GM21825 (cell line): ENCODE measurements at regions not wholly inside any gene's neighbourhood (a gene's known extent, or its start where the extent isn't known, plus 50 kb on each side); places are given as distances from the start of the nearest gene placed in this dataset.
"Not testable (repeated sequence)": the region's sequence is repeated elsewhere in the genome, so short reads cannot be mapped to it uniquely, and the experiment has no call there.

ENCODE experiments used
- ATAC-seq: cut with Tn5 transposase; IDR thresholded peaks from one replicate; pipeline ENCODE4 v1.9.1; 2021; ENCODE audit warnings: mild to moderate bottlenecking, moderate library complexity; ENCODE audit not compliant: unreplicated experiment

DNA sequence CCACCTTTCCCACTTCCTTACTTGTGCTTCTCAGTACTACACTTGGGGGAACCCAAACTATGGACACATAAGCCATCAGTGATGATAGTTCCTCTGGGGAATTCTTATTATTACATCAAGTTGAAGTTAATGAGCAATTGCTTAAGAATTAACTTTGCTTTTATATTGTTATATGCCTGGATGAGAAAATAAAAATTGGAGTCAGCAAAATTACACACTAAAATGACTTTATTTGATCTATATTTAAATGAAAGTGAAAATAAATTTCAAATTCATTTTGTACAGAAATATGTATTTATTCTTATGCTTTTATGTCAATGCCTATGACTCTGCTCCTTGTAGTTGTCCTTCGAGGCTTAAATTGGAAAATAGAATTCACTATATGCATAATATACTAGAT, 149.4 kb upstream of the KCND2 start:
- no peak for ATAC-seq

DNA sequence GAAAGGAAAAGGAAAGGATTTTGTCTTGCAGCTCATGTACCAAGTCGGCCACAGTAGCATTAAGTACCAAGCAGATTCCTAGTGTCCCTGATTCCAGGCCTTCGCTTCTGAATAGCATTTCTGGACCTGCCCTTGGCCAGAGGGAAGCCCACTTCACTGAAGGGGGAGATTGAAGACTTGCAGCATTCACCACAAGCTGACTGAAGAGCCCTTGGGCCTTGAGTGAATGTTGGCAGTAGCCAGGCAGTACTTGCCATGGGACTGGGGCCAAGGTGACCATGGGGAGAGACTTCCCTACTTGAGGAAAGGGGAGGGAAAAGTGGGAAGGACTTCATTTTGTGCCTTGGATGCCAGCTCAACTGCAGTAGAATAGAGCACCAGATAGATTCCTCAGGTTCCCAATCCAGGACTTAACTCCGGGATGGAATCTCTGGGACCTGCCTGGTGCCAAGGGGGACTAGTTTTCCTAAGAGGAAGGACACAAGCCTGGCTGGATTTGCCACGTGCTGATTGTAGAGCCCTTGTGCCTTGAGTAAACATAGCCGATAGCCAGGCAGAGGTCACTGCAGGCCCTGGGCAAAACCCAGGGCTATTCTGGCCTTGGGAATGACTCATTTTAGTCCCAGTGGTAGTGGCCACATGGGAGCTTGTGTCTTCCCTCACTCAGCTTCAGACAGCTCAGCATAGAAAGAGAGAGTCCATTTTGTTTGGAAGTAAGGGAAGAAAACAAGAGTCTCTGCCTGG, 141.7 kb upstream of the KCND2 start:
- ATAC-seq = no peak

DNA sequence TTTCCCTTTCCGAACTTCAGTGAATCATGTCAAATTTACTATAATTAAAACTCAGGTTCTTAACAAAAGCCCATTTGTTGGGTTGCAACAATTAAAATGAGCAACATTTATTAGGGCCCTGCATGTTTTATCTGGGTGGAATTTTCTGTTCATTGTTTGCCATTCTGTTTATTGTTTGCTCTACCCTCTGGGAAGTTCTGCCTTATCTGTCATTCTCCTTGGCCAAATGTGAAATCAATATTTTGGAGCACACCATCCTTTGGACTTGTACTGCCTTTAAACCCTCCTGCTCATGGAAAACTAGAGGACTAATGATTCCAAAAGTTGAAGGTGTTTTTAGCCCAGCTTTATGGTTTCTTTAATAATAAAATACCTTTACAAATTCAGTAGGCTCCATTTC, 134.5 kb upstream of the KCND2 start:
- ATAC-seq = no peak

- no peak for ATAC-seq
Measured at GRCh38 chr7:120156476-120156875, 116.5 kb upstream of the KCND2 start.

DNA sequence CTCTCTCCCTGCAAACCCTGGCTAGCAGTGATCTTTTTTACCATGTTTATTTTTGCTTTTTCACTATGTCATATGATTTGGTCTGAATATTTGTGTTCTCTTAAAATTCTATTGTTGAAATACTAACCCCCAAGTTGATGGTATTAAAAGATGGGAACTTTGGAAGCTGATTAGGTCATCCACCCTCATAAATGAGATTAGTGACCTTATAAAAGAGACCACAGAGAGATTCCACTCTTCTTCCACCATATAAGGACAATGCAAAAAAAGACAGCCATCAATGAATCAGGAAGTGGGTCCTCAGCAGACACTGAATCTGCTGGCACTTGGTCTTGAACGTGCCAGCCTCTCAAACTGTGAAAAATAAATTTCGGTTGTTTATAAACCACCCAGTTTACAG, 112.8 kb upstream of the KCND2 start:
- ATAC-seq = no peak

GRCh38 chr7:120163449-120163848, 109.5 kb upstream of the KCND2 start:
- ATAC-seq = no peak

- ATAC-seq = no peak
Measured at GRCh38 chr7:120165227-120165626, 107.7 kb upstream of the KCND2 start.

DNA sequence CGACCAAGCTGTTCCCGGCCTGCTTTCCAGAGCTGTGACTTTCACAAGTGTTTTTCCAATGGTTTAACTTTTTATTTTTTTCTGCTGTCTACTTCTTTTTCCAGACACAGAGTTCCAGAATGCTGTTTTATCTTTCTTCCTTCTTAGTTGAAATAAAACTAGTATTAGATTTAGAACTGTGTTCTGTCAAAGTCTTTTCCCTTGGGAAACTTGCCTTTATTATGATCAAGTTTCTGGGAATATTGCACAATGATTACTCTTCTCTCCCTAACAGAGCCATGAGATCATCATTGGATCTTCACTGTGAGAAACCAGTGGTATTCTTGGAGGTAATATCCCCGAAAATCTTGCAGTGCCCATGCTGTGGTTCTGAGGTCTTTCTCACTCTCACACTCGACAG, 104.9 kb upstream of the KCND2 start:
- no peak for ATAC-seq

DNA sequence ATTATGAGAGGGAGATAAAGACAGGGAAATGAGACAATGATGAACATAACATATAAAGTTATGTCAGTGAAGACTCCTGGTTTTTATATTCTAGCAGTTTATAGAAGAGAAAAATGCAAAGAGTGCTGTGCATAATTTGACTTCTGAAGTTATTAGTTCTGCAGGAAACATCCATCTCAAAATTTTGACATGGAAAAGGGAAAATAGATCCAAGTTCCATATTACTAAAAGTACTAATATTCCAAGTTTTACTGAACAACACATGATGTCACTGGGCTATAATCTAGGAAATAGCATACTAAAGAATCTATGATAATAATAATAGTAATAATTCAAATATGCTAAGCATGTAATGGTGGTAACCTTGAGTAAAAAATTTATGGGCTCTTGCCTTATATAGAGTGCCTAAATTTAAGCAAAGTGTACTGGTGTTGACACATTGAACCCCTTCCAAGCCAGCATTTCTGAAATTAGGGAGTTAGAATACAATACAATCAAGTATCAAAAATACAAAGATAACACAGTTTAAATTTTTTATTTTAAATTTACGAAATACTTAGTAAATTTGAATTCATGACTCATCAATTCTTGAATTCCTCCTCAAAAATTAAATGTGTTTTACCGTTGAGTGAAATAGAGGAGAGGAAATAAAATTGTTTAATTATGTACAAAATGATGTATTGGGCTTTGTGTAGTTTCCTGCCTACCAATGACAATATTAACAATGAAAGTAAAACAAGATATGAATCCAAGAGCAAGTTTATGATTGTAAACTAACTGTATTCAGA, 102.8 kb upstream of the KCND2 start:
- no peak for ATAC-seq

- no peak for ATAC-seq
Measured at GRCh38 chr7:120170834-120171233, 102.1 kb upstream of the KCND2 start.

- ATAC-seq = no peak
Measured at GRCh38 chr7:120171406-120171805, 101.6 kb upstream of the KCND2 start.

- ATAC-seq = no peak
Measured at GRCh38 chr7:120180221-120180620, 92.8 kb upstream of the KCND2 start.

- no peak for ATAC-seq
Measured at GRCh38 chr7:120181499-120181898, 91.5 kb upstream of the KCND2 start.

- no peak for ATAC-seq
Measured at GRCh38 chr7:120184866-120185265, 88.1 kb upstream of the KCND2 start.

GRCh38 chr7:120185940-120186682, 86.9 kb upstream of the KCND2 start:
- no peak for ATAC-seq

- ATAC-seq = no peak
Measured at GRCh38 chr7:120186688-120187087, 86.3 kb upstream of the KCND2 start.

GRCh38 chr7:120189623-120190022, 83.4 kb upstream of the KCND2 start:
- no peak for ATAC-seq

GRCh38 chr7:120190109-120190508, 82.9 kb upstream of the KCND2 start:
- ATAC-seq = no peak

- no peak for ATAC-seq
Measured at GRCh38 chr7:120190566-120190965, 82.4 kb upstream of the KCND2 start.

DNA sequence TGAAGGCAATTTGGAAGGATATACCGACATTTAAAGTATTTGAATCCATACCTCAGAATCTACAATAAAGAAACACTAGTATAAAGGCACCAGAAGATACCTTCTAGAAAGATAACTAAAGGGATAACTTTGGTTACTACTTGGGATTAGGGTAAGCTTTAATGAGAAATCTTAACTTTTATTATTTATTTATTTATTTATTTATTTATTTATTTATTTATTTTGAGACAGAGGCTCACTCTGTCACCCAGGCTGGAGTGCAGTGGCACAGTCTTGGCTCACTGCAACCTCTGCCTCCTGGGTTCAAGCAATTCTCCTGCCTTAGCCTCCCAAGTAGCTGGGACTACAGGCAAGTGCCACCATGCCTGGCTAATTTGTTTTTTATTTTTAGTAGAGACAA, 81.6 kb upstream of the KCND2 start:
- not testable (repeated sequence) for ATAC-seq

GRCh38 chr7:120201290-120201689, 71.7 kb upstream of the KCND2 start:
- ATAC-seq = no peak

DNA sequence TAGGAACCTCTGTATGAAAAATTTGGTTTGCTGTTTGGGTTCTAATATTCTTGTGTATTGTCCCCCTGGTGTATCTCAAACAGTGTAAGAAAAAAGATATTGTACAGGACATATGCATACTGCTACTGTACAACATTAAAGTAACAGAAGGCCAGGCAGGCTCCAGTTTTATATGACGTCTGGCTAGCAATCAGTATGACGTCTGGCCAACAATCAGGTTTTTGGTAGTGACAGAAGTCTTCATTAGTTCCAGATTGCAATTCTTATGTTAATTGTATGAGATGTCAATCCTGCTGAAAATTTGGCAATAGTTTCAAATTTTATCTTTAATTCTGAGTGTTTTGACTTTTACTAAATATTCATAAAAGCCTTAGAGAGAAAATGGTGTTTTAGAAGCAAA, 67.9 kb upstream of the KCND2 start:
- no peak for ATAC-seq
